RWPE1 (cell line): ENCODE measurements at regions not wholly inside any gene's neighbourhood (a gene's known extent, or its start where the extent isn't known, plus 50 kb on each side); places are given as distances from the start of the nearest gene placed in this dataset.

Experiments
- CTCF ChIA-PET: fragments of 350-600 bp; sonication (Branson Sonifier 250); formaldehyde crosslinking; extraction: SDS; loops from one replicate; lab custom pipeline; 2021; lab: Yijun Ruan, JAX
- POLR2A ChIA-PET: fragments of 400-600 bp; formaldehyde crosslinking; extraction: SDS; loops from one replicate; lab custom pipeline; 2020; ENCODE audit warnings: antibody characterized with exemption; ENCODE audit not compliant: low non-redundant PET; lab: Yijun Ruan, JAX
- DNase-seq: peaks from one replicate; pipeline ENCODE4 v3.0.0; 2012; ENCODE audit warnings: low spot score
- H3K27ac ChIP-seq: fragments of 450-650 bp; 2 replicates; pipeline ENCODE4 v1.5.1; 2017
- TF ChIP-seq, protein P1 (sequence below): fragments of 450-650 bp; conservative IDR thresholded peaks from 2 replicates; pipeline ENCODE4 v1.5.1; 2017; ENCODE audit warnings: low read depth, mild to moderate bottlenecking

DNA sequence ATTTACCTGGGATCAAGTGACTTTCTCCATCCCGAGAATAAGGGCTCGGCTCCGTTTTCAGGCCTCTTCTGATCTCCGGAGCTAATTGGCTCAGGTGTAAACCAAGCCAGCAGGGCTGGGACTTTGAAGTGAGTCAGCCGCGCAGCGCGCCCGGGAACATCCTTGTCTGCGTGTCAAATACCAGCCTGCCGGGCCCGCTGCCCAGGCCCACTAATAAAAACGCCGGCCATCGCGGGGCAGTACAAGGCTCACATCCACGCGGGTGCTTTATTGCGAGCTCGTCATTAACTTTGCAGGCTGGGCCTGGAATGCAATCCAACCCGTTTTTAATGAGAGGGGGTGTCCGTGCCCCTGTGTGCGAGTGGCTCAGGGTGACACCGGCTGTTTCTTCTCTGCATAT, 416.8 kb downstream of the IRX2 start:
- ChIA-PET CTCF (interaction anchor here (0.6 to 0.9 kb wide), 3 partner anchors 80 to 611 kb away, joined by 3 to 4 read pairs (median 3); no protein-coding TSS in a partner anchor), POLR2A (no interaction called here)
- TF ChIP-seq, protein P1, sequence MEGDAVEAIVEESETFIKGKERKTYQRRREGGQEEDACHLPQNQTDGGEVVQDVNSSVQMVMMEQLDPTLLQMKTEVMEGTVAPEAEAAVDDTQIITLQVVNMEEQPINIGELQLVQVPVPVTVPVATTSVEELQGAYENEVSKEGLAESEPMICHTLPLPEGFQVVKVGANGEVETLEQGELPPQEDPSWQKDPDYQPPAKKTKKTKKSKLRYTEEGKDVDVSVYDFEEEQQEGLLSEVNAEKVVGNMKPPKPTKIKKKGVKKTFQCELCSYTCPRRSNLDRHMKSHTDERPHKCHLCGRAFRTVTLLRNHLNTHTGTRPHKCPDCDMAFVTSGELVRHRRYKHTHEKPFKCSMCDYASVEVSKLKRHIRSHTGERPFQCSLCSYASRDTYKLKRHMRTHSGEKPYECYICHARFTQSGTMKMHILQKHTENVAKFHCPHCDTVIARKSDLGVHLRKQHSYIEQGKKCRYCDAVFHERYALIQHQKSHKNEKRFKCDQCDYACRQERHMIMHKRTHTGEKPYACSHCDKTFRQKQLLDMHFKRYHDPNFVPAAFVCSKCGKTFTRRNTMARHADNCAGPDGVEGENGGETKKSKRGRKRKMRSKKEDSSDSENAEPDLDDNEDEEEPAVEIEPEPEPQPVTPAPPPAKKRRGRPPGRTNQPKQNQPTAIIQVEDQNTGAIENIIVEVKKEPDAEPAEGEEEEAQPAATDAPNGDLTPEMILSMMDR = no peak
- H3K27ac ChIP-seq = no peak overlapping the region
- no peak for DNase-seq

DNA sequence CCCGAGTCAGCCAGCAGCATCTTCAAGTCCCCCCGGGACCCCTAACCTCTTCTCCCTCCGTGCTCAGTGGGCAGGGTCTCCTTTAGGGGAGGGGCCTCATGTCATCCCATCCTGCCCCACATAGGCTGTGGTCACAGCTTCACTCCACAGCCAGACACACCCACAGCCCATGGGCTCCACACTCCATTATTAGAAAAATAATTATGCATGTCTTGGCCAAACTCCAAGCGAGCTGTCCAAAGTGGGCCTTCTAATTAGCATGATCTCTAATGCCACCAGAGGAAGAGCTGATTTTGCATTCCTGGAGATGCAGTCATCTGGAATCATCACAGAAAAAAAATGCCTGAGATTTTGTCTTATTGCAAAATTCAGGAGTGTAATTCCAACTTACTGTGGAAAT, 418.2 kb downstream of the IRX2 start:
- POLR2A ChIA-PET = no interaction called here
- CTCF ChIA-PET = no interaction called here
- TF ChIP-seq, protein P1 = no peak
- no peak overlapping the region for H3K27ac ChIP-seq
- DNase-seq = no peak

DNA sequence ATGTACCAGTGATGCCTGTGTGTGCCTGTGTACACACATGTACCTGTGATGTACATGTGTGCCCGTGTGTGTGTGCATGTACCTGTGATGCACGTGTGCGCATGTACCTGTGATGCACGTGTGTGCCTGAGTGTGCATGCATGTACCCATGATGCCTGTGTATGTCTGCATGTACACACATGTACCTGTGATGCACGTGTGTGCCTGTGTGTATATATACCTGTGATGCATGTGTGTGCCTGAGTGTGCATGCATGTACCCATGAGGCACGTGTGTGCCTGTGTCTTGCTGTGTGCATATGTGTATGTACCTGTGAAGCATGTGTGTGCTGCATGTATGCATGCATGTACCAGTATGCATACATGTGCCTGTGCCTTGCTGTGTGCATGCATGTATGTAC, 419.0 kb downstream of the IRX2 start:
- TF ChIP-seq, protein P1 = no peak
- CTCF ChIA-PET = interaction anchor here (0.7 kb wide), 1 partner anchor 135 kb away, joined by 11 read pairs; no protein-coding TSS in a partner anchor
- POLR2A ChIA-PET = no interaction called here
- no peak for DNase-seq
- no peak overlapping the region for H3K27ac ChIP-seq

DNA sequence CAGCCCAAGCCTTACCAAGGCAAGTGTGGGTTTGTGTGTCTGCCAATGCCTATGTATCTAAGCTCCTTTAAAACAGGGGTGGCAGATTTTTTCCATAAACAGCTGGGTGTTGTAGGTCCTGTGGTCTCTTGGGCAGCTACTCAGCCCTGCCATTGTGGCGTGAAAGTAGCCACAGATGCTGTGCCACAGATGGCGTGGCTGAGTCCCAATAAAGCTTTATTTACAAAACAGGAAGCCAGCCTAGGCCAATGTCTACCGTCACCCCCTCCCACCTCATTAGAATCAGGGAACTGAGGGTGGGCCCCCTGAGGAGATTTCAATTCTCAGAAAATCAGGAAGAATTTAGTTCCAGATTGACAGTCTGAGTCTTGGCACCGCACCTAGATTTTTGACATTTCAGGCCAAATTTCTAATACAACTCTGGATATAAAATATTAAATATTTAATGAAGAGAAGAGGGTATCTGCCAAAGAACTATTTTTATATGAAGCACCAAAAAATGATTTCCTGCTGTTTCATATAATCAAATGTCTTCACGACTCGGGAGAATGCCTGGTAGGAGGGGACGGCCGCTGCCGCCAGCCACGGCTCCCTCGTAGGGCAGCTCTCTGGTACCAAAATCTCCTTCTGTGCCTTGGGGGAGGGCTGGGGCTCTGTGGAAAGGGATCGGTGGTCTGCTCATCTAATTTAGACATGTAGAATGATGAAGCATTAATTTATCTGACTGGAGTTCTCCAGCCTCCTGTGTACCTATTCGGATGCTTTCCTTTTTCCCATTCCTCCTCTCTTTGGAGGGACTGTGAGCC, 420.9 kb downstream of the IRX2 start:
- ChIA-PET POLR2A (no interaction called here), CTCF (no interaction called here)
- DNase-seq = no peak
- H3K27ac ChIP-seq = no peak overlapping the region
- TF ChIP-seq, protein P1 = no peak

DNA sequence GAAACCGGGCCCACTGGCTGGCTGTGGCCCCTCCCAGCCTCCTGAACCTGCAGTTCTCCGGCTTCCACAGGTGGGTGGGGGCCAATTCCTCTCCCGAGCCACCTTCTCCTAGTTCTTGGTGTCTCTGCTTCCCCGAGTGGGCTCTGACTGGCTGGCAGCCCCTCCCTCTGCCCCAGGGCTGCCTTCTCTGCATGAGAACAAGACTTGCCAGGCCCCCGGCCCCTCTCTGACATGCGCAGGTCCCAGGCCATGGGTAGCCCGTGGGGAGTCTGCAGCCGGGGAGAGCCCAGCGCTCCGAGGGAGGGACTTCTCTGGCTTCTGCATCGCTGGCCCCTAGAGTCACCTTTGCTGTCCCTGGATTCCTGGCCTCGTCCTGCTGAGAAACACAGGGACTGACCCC, 421.7 kb downstream of the IRX2 start:
- H3K27ac ChIP-seq = no peak overlapping the region
- DNase-seq = no peak
- ChIA-PET CTCF (no interaction called here), POLR2A (no interaction called here)
- TF ChIP-seq, protein P1 = no peak

DNA sequence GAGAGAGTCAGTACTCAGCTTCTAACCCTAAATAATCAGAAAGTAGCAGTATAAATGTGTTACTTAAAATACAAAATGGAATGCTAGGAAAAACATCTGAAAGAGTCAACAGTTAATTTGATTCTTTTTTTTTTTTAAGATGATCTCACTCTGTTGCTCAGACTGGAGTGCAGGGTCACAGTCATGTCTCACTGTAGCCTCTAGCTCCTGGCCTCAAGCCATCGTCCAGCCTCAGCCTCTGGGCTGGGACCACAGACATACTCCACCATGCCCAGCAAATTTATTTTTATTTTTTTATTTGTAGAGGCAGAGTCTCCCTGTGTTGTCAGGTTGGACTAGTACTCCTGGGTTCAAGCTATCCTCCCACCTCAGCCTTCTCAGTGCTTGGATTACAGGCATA, 424.9 kb downstream of the IRX2 start:
- ChIA-PET CTCF (interaction anchor here (0.6 kb wide), 2 partner anchors 287 to 1275 kb away, joined by 4 to 7 read pairs; no protein-coding TSS in a partner anchor), POLR2A (no interaction called here)
- TF ChIP-seq, protein P1 = no peak
- no peak for DNase-seq
- H3K27ac ChIP-seq = no peak overlapping the region
